HG02571 (cell line): ENCODE measurements at regions not wholly inside any gene's neighbourhood (a gene's known extent, or its start where the extent isn't known, plus 50 kb on each side); places are given as distances from the start of the nearest gene placed in this dataset.
"Not testable (repeated sequence)": the region's sequence is repeated elsewhere in the genome, so short reads cannot be mapped to it uniquely, and the experiment has no call there.

Experiments
- ATAC-seq: cut with Tn5 transposase; IDR thresholded peaks from one replicate; pipeline ENCODE4 v1.9.1; 2021; ENCODE audit warnings: mild to moderate bottlenecking, moderate library complexity; ENCODE audit not compliant: unreplicated experiment

- ATAC-seq = no peak
These were observed 1232.5 kb upstream of the SEL1L start for GRCh38 chr14:82766123-82766522.

- no peak for ATAC-seq
These were observed 1233.3 kb upstream of the SEL1L start for GRCh38 chr14:82766996-82767395.

- ATAC-seq = no peak
These were observed 1243.3 kb upstream of the SEL1L start for GRCh38 chr14:82776958-82777357.

- ATAC-seq = no peak
These were observed 1244.4 kb upstream of the SEL1L start for GRCh38 chr14:82778008-82778590.

GRCh38 chr14:82778601-82779000 lies 1244.9 kb upstream of the SEL1L start:
- no peak for ATAC-seq

- ATAC-seq = no peak
These were observed 1245.6 kb upstream of the SEL1L start for GRCh38 chr14:82779301-82779700.

- no peak for ATAC-seq
These were observed 1252.3 kb upstream of the SEL1L start for GRCh38 chr14:82785756-82786482.

- no peak for ATAC-seq
These were observed 1252.8 kb upstream of the SEL1L start for GRCh38 chr14:82786483-82786880.

- ATAC-seq = no peak
These were observed 1262.4 kb upstream of the SEL1L start for GRCh38 chr14:82796086-82796485.

- no peak for ATAC-seq
These were observed 1264.6 kb upstream of the SEL1L start for GRCh38 chr14:82798276-82798675.

- no peak for ATAC-seq
These were observed 1272.5 kb upstream of the SEL1L start for GRCh38 chr14:82805892-82806825.

GRCh38 chr14:82811246-82811645 lies 1277.6 kb upstream of the SEL1L start:
- no peak for ATAC-seq

GRCh38 chr14:82814339-82814738 lies 1280.7 kb upstream of the SEL1L start:
- not testable (repeated sequence) for ATAC-seq

GRCh38 chr14:82830596-82830995 lies 1296.9 kb upstream of the SEL1L start:
- no peak for ATAC-seq

GRCh38 chr14:82836256-82836950 lies 1302.8 kb upstream of the SEL1L start:
- ATAC-seq = no peak

GRCh38 chr14:82837611-82838140 lies 1304.0 kb upstream of the SEL1L start:
- ATAC-seq = no peak

- no peak for ATAC-seq
These were observed 1316.9 kb upstream of the SEL1L start for GRCh38 chr14:82850576-82850975.

- ATAC-seq = no peak
These were observed 1320.5 kb upstream of the SEL1L start for GRCh38 chr14:82854131-82854530.

GRCh38 chr14:82854901-82855300 lies 1321.2 kb upstream of the SEL1L start:
- ATAC-seq = no peak

- no peak for ATAC-seq
These were observed 1322.3 kb upstream of the SEL1L start for GRCh38 chr14:82855912-82856391.

GRCh38 chr14:82861313-82861712 lies 1327.7 kb upstream of the SEL1L start:
- no peak for ATAC-seq
